Colonic mucosa (tissue), 4 donors: ENCODE measurements at regions not wholly inside any gene's neighbourhood (a gene's known extent, or its start where the extent isn't known, plus 50 kb on each side); places are given as distances from the start of the nearest gene placed in this dataset.

Experiments
- DNase-seq: peaks from one replicate; pipeline ENCODE4 v3.0.0-alpha.2; 2020
- H3K27ac ChIP-seq: fragments of 200-600 bp; one replicate; pipeline ENCODE4 v1.8.0; 2021
- H3K27me3 ChIP-seq: fragments of 200-600 bp; one replicate; pipeline ENCODE4 v1.8.0; 2021
- H3K36me3 ChIP-seq: fragments of 200-600 bp; one replicate; pipeline ENCODE4 v1.8.0; 2021
- H3K4me1 ChIP-seq: fragments of 200-600 bp; one replicate; pipeline ENCODE4 v1.8.0; 2021; ENCODE audit warnings: mild to moderate bottlenecking
- H3K4me3 ChIP-seq: fragments of 200-600 bp; one replicate; pipeline ENCODE4 v1.8.0; 2021
- H3K9ac ChIP-seq, 2 donors: one replicate each; pipeline ENCODE4 v1.7.0; 2013; ENCODE audit warnings: control low read depth in 2 of 2, low read depth in 2 of 2, low read length in 2 of 2
- H3K9me3 ChIP-seq: fragments of 200-600 bp; one replicate; pipeline ENCODE4 v1.8.0; 2021
- CTCF ChIP-seq: fragments of 200-600 bp; IDR thresholded peaks from one replicate; pipeline ENCODE4 v1.8.0; 2022; ENCODE audit warnings: antibody characterized with exemption, mild to moderate bottlenecking
- intact Hi-C: fragments of 100-400 bp; cut with DNase I; formaldehyde crosslinking; loops from one replicate; pipeline ENCODE4 v1.14.1; 2022
- donor health status: healthy.
- donor health status: DM: no; HTN: no; CAD: no.
- donor health status: DM: no; HTN: no; CAD: no.

- Histone ChIP-seq H3K9me3 (no peaks in the 10 kb centered on the region), H3K36me3 (no peaks in the 10 kb centered on the region), H3K4me1 (no peaks in the 10 kb centered on the region), H3K9ac (no peak overlapping the region), H3K27me3 (no peaks in the 10 kb centered on the region), H3K4me3 (no peak overlapping the region), H3K27ac (no peak overlapping the region)
- TF ChIP-seq CTCF: no peak
- DNase-seq: no peak
- intact Hi-C loops: no loop called here
Measured at GRCh38 chr10:131429942-131430341, 118.4 kb upstream of the TCERG1L start.

GRCh38 chr10:131430716-131431412, 119.3 kb upstream of the TCERG1L start:
- Histone ChIP-seq H3K36me3 (no peaks in the 10 kb centered on the region), H3K27me3 (no peaks in the 10 kb centered on the region), H3K27ac (no peak overlapping the region), H3K9ac (no peak overlapping the region), H3K4me3 (no peak overlapping the region), H3K9me3 (no peaks in the 10 kb centered on the region), H3K4me1 (no peaks in the 10 kb centered on the region)
- DNase-seq: no peak
- intact Hi-C loops: no loop called here
- TF ChIP-seq CTCF: no peak

GRCh38 chr10:131431533-131431932, 120.0 kb upstream of the TCERG1L start:
- no peak for TF ChIP-seq CTCF
- Histone ChIP-seq H3K27ac (no peak overlapping the region), H3K9me3 (no peaks in the 10 kb centered on the region), H3K4me3 (no peak overlapping the region), H3K4me1 (no peaks in the 10 kb centered on the region), H3K27me3 (no peaks in the 10 kb centered on the region), H3K9ac (no peak overlapping the region), H3K36me3 (no peaks in the 10 kb centered on the region)
- DNase-seq: no peak
- intact Hi-C loops: no loop called here

GRCh38 chr10:131431978-131432690, 120.6 kb upstream of the TCERG1L start:
- intact Hi-C loops: no loop called here
- H3K4me1 ChIP-seq: no peaks in the 10 kb centered on the region
- H3K4me3 ChIP-seq: no peak overlapping the region
- H3K36me3 ChIP-seq: no peaks in the 10 kb centered on the region
- TF ChIP-seq CTCF: no peak
- no peak overlapping the region for H3K27ac ChIP-seq
- no peak for DNase-seq
- no peaks in the 10 kb centered on the region for H3K27me3 ChIP-seq
- H3K9ac ChIP-seq: no peak overlapping the region
- no peaks in the 10 kb centered on the region for H3K9me3 ChIP-seq

GRCh38 chr10:131433568-131433967, 122.0 kb upstream of the TCERG1L start:
- H3K4me3 ChIP-seq: no peak overlapping the region
- intact Hi-C loops: no loop called here
- TF ChIP-seq CTCF: no peak
- no peaks in the 10 kb centered on the region for H3K27me3 ChIP-seq
- no peak overlapping the region for H3K27ac ChIP-seq
- no peak for DNase-seq
- H3K9ac ChIP-seq: no peak overlapping the region
- no peaks in the 10 kb centered on the region for H3K4me1 ChIP-seq
- no peaks in the 10 kb centered on the region for H3K36me3 ChIP-seq
- H3K9me3 ChIP-seq: no peaks in the 10 kb centered on the region
